GM10266 (cell line): ENCODE measurements at regions not wholly inside any gene's neighbourhood (a gene's known extent, or its start where the extent isn't known, plus 50 kb on each side); places are given as distances from the start of the nearest gene placed in this dataset.

Experiments used
- DNase-seq: peaks from one replicate; pipeline ENCODE4 v3.0.0; 2012; ENCODE audit errors: extremely low spot score
- TF ChIP-seq, protein P1 (sequence below): IDR thresholded peaks from 2 replicates; pipeline ENCODE4 v1.5.1; 2012; ENCODE audit warnings: mild to moderate bottlenecking, low read depth; ENCODE audit not compliant: control insufficient read depth, insufficient read depth; ENCODE audit errors: missing control alignments

DNA sequence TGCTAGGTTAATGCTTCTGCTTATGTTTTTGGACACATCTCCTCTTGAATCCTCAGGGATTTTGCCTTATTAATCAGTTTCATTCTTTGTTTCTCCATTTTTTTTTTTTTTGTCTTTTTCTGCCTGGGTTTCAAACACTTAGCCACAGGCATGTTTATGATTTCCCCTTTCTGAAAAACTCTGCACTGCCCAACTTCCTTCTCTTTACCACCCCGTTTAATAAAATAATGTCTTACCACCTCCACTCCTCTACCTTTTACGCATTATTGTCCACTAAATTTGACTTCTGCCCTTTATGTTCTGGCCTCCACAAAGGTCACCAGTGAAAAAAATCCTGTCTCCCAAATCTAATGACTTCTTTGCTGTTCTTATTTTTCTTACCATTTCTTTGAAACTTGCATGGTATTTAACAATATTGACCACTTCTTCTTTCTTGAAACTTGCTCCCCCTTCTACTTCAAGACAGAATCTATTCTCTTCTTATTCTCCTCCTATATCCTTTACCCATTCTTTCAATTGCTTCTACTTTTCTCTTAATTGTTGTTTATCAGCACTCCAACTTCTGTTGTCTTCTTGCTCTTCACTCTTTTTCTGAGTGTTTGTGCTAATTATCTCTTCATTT is 150.3 kb downstream of the TNFSF18 start:
- DNase-seq = no peak
- TF ChIP-seq, protein P1, sequence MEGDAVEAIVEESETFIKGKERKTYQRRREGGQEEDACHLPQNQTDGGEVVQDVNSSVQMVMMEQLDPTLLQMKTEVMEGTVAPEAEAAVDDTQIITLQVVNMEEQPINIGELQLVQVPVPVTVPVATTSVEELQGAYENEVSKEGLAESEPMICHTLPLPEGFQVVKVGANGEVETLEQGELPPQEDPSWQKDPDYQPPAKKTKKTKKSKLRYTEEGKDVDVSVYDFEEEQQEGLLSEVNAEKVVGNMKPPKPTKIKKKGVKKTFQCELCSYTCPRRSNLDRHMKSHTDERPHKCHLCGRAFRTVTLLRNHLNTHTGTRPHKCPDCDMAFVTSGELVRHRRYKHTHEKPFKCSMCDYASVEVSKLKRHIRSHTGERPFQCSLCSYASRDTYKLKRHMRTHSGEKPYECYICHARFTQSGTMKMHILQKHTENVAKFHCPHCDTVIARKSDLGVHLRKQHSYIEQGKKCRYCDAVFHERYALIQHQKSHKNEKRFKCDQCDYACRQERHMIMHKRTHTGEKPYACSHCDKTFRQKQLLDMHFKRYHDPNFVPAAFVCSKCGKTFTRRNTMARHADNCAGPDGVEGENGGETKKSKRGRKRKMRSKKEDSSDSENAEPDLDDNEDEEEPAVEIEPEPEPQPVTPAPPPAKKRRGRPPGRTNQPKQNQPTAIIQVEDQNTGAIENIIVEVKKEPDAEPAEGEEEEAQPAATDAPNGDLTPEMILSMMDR = no peak

DNA sequence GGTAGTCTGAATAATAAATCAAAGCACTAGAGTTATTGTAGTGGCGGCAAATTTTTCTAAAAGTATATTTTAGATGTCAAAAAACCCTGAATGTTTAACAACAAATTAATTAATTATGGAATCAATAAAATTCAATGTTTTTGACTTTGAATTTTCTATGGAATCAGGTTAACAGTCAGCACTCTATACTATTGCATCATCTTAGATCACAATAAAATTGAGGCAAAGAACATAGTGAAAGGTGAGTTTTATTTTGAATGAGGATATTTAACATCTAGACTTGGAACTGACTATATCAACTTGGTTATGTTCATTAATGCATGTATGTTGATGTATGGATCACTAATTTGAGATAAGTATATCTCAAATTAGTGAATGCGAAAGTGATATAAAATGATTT is 148.5 kb downstream of the TNFSF18 start:
- TF ChIP-seq, protein P1 = no peak
- no peak for DNase-seq

DNA sequence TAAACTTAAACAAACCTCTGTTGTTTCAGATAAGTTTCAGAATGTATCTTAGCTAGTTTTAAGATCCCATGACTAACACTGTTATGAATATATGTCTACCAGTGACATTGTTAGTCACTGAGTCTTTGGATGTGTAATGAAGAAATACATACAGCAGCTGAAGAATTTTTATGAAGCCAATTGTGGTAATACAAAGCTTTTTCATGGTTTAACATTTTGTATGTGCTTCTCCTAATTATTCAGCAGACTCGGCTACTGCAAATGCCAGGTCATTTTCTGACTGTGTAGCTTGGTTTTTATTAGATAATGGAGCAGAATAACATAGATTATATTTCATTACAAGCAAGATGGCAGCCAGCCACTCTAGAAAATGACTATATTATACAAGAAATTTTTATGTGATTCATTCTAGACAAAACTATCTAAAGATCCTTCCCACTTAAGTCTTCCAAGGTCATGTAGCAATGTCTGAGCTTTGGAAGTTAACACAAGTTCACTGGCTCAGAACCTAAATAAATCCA is 147.8 kb downstream of the TNFSF18 start:
- TF ChIP-seq, protein P1 = no peak
- DNase-seq = no peak

DNA sequence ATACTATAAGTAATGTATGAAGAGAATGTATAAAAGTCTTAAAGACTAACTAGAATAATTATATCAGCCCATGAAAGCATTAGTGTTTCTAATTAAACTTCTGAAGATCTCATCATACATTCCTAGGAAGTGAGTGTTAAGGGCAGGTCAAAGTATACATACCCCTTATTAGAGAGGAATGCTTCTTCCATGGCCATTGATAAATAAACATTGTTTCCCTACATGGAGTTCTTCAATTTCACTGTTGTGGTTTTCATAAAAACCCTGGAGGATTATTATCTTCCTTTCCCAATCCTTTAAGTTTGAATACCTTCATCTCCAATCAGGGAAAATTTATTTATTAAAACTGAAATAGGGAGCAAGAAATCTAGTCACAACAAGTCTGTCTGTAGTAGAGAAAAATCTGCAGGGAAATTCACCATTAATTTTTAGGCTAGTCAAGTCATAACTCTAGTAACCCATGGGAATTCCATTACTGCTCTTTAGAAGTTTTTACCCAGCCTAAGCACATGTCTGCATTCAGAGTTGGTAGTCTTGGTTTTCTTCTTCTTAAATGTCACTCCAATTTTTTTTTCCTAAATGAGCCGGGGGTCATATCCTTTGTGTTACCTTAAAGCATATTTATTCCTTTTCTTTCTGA is 147.0 kb downstream of the TNFSF18 start:
- no peak for DNase-seq
- TF ChIP-seq, protein P1 = no peak

DNA sequence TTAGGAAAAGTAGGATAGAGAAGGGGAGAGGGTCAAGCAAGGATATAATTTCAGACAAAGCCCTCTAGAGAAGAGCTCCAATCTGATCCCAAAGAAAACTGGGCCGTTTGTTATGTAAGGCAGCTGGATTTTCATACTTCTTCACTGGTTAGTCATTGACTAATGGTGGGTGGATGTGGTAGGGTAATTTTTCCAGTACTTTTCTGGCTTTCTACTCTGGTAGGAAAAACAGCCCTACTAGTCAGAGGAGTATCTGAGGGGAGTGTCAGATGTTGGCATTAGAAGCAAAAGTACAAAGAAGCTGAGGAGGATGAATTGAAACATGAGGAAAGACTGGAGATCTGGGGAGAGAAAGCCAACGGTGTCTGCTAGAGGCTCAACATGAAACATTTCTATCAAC is 145.3 kb downstream of the TNFSF18 start:
- TF ChIP-seq, protein P1 = no peak
- no peak for DNase-seq

DNA sequence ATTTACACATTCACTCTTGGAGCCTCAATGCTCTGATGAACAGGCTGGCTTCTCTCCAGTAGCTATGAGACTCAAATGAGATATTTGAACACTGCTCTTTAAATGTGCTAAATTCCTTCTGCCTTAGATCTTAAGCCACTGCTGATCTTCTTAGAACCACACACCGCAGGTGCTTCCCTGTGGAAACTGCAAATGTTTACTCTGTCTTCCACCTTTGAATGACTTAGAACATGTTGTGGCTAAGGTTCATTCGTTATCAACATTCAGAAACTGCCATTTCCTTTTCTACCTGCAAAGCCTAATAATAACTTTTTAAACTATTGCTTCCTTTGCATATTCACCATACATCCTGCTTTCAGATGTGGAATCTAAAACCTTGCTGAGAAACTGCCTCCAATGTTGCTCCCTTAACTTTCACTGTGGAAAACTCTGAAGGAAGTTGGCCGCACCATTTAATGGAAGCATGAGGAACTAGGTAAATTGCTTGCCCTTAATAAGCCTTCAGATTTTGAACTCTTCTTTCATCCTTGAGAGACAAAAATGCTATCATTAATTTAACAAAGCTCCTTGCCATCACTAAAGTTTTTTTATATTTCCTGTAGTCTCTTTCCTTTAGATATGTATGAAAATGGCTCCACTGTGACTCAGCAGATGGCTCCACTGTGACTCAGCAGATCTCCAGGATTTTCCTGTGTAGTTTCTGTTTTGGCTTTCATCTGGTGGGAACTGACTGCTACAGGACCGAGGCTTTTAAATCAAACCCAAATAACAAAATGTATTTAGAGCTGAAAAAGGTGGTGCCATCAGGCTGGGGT is 143.8 kb downstream of the TNFSF18 start:
- DNase-seq = no peak
- TF ChIP-seq, protein P1 = no peak

DNA sequence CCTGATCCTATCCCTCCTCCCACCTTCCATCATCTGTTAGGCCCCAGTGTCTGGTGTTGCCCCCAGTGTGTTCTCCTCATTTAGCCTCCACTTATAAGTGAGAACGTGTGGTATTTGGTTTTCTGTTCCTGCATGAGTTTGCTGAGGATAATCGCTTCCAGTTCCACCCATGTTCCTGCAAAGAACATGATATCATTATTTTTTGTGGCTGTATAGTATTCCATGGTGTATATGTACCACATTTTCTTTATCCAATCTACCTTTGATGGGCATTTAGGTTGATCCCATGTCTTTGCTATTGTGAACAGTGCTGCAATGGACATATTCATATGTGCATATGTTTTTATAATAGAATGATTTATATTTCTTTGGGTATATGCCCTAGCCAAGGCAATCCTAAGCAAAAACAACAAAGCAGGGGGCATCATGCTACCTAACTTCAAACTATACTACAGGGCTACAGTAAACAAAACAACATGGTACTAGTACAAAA is 142.9 kb downstream of the TNFSF18 start:
- no peak for DNase-seq

More for the DNA sequence above, 142.9 kb downstream of the TNFSF18 start:
- TF ChIP-seq, protein P1 = no peak
